ENCODE measurements at regions not wholly inside any gene's neighbourhood (a gene's known extent, or its start where the extent isn't known, plus 50 kb on each side); places are given as distances from the start of the nearest gene placed in this dataset.
"Not testable (repeated sequence)": the region's sequence is repeated elsewhere in the genome, so short reads cannot be mapped to it uniquely, and the experiment has no call there.

DNA sequence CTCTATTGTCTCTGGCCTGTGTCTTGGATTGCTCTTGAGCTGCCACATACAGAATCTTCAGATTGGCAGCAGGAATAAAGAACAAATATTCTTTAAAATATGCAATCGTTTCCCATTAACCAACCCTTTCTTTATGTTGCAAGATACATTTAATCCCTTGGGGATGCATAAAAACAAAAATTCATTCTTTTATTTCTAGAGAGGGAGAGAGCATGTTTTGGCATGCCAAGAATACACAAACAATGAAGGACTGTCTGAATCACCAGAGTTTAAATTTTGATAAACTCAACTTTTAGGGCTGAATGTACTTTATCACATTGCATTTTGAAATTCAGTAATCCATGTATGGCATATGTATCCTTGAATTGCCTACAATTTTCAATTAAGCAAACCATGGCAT, 154.3 kb upstream of the SEMA3D start:
- Histone ChIP-seq H3K9ac (ENCODE audit: insufficient read depth, low read length) (no peak overlapping the region), H4K20me1 (ENCODE audit: control insufficient read depth, extremely low read depth, insufficient read depth, low read length) (no peaks in the 10 kb centered on the region), H3K79me2 (ENCODE audit: control insufficient read depth, insufficient read depth, low read length) (no peaks in the 10 kb centered on the region), H3K27ac (ENCODE audit: insufficient read depth, low read length) (no peak overlapping the region), H3K4me1 (ENCODE audit: control insufficient read depth, extremely low read depth, insufficient read depth, low read length) (no peaks in the 10 kb centered on the region), H2AFZ (ENCODE audit: low read length) (no peak overlapping the region), H3K27me3 (ENCODE audit: control insufficient read depth, insufficient read depth, low read length) (no peaks in the 10 kb centered on the region), H3K36me3 (ENCODE audit: control insufficient read depth, insufficient read depth, low read length) (no peaks in the 10 kb centered on the region), H3K4me3 (replicated peaks in 1 of 4; ENCODE audit: control extremely low read depth in 1 of 4, insufficient read depth in 1 of 4, low read depth in 3 of 4, low read length in 4 of 4) (no peak overlapping the region), H3K4me2 (ENCODE audit: extremely low read depth, insufficient read depth, low read length) (no peak overlapping the region), H3K9me3 (ENCODE audit: control insufficient read depth, insufficient read depth, low read depth, low read length) (no peaks in the 10 kb centered on the region)
- TF ChIP-seq, protein P1, sequence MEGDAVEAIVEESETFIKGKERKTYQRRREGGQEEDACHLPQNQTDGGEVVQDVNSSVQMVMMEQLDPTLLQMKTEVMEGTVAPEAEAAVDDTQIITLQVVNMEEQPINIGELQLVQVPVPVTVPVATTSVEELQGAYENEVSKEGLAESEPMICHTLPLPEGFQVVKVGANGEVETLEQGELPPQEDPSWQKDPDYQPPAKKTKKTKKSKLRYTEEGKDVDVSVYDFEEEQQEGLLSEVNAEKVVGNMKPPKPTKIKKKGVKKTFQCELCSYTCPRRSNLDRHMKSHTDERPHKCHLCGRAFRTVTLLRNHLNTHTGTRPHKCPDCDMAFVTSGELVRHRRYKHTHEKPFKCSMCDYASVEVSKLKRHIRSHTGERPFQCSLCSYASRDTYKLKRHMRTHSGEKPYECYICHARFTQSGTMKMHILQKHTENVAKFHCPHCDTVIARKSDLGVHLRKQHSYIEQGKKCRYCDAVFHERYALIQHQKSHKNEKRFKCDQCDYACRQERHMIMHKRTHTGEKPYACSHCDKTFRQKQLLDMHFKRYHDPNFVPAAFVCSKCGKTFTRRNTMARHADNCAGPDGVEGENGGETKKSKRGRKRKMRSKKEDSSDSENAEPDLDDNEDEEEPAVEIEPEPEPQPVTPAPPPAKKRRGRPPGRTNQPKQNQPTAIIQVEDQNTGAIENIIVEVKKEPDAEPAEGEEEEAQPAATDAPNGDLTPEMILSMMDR (conservative IDR thresholded peaks at IDR 0.05 in 1 of 2, IDR thresholded peaks at IDR 0.05 in 1 of 2; ENCODE audit: low read depth in 1 of 2, low read length in 2 of 2): no peak
- no peak for TF ChIP-seq EZH2 (IDR thresholded peaks at IDR 0.05; ENCODE audit: low read length, missing control alignments)
- no peak for DNase-seq (ENCODE audit: low read depth in 2 of 2)

DNA sequence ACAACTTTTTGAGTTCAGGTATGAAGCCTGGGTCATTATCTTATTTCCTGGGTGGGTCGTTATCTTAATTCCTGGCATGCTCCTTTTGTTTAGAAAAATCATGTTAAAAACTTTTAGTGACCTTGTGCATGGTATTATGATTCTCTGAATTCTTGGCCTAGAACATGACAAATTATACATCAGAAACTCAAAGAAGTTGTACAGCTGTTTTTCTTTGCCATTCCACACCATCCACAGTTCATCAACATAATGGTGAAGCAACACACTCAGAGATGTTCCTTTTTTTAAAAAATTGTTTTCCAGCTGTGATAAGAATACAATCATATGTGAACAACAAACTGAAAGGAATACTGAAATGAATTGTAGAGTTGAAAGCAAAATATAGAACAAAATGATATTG, 149.2 kb upstream of the SEMA3D start:
- H2AFZ ChIP-seq (ENCODE audit: low read length): no peak overlapping the region
- H4K20me1 ChIP-seq (ENCODE audit: control insufficient read depth, extremely low read depth, insufficient read depth, low read length): no peaks in the 10 kb centered on the region
- DNase-seq (ENCODE audit: low read depth in 2 of 2): no peak
- H3K9me3 ChIP-seq (ENCODE audit: control insufficient read depth, insufficient read depth, low read depth, low read length): no peaks in the 10 kb centered on the region
- H3K4me2 ChIP-seq (ENCODE audit: extremely low read depth, insufficient read depth, low read length): no peak overlapping the region
- H3K9ac ChIP-seq (ENCODE audit: insufficient read depth, low read length): no peak overlapping the region
- no peak overlapping the region for H3K4me3 ChIP-seq (replicated peaks in 1 of 4; ENCODE audit: control extremely low read depth in 1 of 4, insufficient read depth in 1 of 4, low read depth in 3 of 4, low read length in 4 of 4)
- H3K79me2 ChIP-seq (ENCODE audit: control insufficient read depth, insufficient read depth, low read length): no peaks in the 10 kb centered on the region
- H3K4me1 ChIP-seq (ENCODE audit: control insufficient read depth, extremely low read depth, insufficient read depth, low read length): no peaks in the 10 kb centered on the region
- no peaks in the 10 kb centered on the region for H3K27me3 ChIP-seq (ENCODE audit: control insufficient read depth, insufficient read depth, low read length)
- TF ChIP-seq EZH2 (IDR thresholded peaks at IDR 0.05; ENCODE audit: low read length, missing control alignments): no peak
- TF ChIP-seq, protein P1 (conservative IDR thresholded peaks at IDR 0.05 in 1 of 2, IDR thresholded peaks at IDR 0.05 in 1 of 2; ENCODE audit: low read depth in 1 of 2, low read length in 2 of 2): no peak
- no peaks in the 10 kb centered on the region for H3K36me3 ChIP-seq (ENCODE audit: control insufficient read depth, insufficient read depth, low read length)
- no peak overlapping the region for H3K27ac ChIP-seq (ENCODE audit: insufficient read depth, low read length)

DNA sequence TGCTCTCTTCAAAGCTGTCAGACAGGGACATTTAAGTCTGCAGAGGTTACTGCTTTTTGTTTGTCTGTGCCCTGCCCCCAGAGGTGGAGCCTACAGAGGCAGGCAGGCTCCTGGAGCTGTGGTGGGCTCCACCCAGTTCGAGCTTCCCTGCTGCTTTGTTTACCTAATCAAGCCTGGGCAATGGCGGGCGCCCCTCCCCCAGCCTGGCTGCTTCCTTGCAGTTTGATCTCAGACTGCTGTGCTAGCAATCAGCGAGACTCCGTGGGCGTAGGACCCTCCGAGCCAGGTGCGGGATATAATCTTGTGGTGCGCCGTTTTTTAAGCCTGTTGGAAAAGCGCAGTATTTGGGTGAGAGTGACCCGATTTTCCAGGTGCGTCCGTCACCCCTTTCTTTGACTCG, 148.3 kb upstream of the SEMA3D start:
- not testable (repeated sequence) for DNase-seq (ENCODE audit: low read depth in 2 of 2); H3K4me1 ChIP-seq (ENCODE audit: control insufficient read depth, extremely low read depth, insufficient read depth, low read length); H3K4me2 ChIP-seq (ENCODE audit: extremely low read depth, insufficient read depth, low read length); H3K9me3 ChIP-seq (ENCODE audit: control insufficient read depth, insufficient read depth, low read depth, low read length); H3K36me3 ChIP-seq (ENCODE audit: control insufficient read depth, insufficient read depth, low read length); H4K20me1 ChIP-seq (ENCODE audit: control insufficient read depth, extremely low read depth, insufficient read depth, low read length); H3K9ac ChIP-seq (ENCODE audit: insufficient read depth, low read length); H3K79me2 ChIP-seq (ENCODE audit: control insufficient read depth, insufficient read depth, low read length); H3K27me3 ChIP-seq (ENCODE audit: control insufficient read depth, insufficient read depth, low read length); H3K4me3 ChIP-seq (replicated peaks in 1 of 4; ENCODE audit: control extremely low read depth in 1 of 4, insufficient read depth in 1 of 4, low read depth in 3 of 4, low read length in 4 of 4); H3K27ac ChIP-seq (ENCODE audit: insufficient read depth, low read length); H2AFZ ChIP-seq (ENCODE audit: low read length)
